HG03571 (cell line): ENCODE measurements at regions not wholly inside any gene's neighbourhood (a gene's known extent, or its start where the extent isn't known, plus 50 kb on each side); places are given as distances from the start of the nearest gene placed in this dataset.
"Not testable (repeated sequence)": the region's sequence is repeated elsewhere in the genome, so short reads cannot be mapped to it uniquely, and the experiment has no call there.

Source experiments
- ATAC-seq: cut with Tn5 transposase; IDR thresholded peaks from one replicate; pipeline ENCODE4 v1.9.1; 2021; ENCODE audit not compliant: unreplicated experiment

GRCh38 chr1:30533796-30534550 is 189.4 kb downstream of the MATN1 start:
- ATAC-seq: no peak

- ATAC-seq: no peak
Measured at GRCh38 chr1:30533141-30533540, 190.2 kb downstream of the MATN1 start.

DNA sequence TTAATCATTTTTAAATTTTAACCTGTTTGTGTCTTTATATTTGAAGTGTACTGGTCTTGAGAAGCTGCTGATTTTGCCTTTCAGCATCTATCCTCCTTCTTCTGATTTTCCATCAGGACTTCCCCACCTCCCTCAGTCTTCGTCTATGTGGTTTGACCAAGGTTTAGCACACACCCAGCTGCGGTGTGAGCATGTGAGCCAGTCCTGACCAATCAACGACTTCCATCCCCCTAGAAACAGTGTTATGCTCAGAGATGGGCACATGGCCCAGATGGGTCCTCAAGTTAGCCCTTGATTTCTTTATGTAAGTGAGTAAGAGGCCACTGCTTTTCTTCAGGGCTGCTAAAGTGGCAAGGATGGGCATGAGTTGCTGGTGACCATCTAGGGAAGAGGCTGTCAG is 190.8 kb downstream of the MATN1 start:
- no peak for ATAC-seq

- ATAC-seq: no peak
Measured at GRCh38 chr1:30527511-30528140, 195.8 kb downstream of the MATN1 start.

DNA sequence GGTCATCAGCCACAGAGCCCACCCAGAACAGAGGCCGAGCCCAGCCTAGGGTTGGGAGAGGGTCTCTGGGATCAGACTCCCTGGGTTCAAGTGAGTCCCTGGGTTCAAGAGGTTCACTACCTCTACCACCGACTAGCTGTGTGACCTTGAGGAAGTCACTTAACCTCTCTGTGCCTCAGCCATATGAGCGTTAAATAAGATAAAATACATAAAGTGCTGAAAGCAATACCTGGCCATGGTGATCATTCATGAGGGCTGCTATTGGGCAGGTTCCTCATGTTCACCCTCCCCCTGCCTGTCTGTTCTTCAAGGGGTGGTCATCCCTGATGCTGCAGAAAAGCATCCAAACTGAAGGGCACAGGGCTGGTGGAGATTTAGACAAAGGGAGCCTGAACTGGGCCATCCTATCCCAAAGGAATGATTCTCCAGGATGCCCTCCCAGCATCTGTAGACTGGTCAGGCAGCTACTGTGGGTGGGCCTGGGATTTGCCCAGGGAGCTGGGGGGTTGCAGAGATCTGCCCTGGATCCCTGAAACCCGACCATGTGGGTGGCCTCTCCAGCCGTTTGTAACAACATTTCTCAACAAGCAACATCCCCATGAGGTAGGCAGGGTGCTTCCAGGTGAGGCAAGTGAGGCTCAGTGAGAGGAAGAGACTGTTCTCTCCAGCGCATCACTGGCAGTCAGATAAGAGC is 196.6 kb downstream of the MATN1 start:
- ATAC-seq: no peak

- ATAC-seq: no peak
Measured at GRCh38 chr1:30525971-30526651, 197.3 kb downstream of the MATN1 start.

DNA sequence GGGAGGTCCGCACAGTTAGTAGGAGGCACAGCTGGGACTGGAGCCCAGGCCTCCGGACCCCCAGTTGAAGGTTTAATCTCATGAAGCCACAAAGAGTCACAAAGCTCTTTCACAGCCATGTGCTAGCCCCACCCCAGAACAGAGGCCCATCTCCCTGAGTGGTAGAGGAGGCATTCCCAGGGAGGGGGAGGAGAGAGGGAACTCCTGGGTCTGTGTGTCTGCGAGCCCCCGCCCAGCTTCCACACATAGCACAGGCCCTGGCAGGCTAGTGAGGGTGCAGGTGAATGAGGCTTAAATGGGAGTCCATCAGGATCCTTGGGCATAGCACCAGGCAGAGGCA is 197.8 kb downstream of the MATN1 start:
- ATAC-seq: no peak

- ATAC-seq: no peak
Measured at GRCh38 chr1:30524840-30525617, 198.4 kb downstream of the MATN1 start.

DNA sequence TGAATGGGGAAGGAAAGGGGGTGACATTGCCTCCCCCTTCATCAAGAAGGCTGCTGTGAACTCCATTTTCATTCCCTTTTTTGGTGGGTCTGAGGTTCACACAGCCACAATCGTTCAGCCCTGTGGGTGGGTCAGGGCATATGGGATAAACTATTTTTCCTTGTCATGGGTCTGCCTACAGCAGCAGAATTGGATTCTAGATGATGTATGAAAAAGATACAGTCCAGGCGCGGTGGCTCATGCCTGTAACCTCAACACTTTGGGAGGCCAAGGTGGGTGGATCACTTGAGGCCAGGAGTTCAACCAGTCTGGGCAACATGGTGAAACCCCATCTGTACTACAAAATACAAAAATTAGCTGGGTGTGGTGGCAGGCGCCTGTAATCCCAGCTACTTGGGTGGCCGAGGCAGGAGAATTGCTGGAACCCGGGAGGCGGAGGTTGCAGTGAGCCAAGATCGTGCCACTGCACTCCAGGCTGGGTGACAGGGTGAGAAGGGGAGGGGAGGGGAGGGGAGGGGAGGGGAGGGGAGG is 199.3 kb downstream of the MATN1 start:
- not testable (repeated sequence) for ATAC-seq

DNA sequence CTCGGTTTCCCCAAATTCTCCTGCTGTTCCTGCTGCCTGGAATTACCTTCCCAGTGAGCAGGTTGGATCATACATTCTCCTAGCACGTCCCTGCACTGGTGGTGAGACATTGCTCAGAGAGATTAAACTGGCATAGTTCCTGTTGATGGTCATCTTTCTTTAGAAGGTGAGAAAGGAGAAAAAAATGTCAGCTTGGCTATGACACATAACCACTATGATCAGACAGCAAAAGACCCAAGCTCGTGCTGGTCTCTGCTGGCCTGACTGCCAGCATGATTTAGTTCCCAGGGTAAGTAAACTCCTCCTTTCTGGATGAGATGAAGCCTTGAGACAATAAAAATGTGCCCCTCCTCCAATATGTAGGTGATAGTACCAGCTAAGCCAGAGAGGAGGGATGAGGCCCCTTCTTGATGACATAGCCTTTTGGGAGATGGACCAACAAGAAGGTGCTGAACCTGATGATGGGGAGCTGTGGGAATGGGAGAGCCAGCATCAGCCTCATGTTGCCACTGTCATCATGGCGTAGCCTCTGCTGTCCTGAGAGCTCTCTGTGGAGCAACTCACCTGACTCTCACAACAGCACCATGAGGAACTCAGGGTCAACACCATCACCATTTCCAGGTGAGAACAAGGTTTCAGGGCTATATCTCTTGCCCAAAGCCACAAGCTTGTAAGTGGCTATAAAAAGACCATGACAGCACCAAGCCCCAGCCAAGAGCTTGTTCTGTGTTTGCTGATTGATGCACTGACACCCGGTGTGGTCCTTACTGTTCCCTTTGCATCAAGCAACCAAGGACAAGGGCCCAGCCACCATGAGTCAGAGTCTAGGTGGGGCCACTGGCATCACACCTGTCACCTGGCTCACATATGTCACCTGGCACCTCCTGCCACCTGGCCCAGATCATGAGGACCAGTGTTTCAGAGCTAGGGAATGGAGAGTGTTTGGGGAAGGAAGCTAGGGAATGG is 200.0 kb downstream of the MATN1 start:
- ATAC-seq: no peak

DNA sequence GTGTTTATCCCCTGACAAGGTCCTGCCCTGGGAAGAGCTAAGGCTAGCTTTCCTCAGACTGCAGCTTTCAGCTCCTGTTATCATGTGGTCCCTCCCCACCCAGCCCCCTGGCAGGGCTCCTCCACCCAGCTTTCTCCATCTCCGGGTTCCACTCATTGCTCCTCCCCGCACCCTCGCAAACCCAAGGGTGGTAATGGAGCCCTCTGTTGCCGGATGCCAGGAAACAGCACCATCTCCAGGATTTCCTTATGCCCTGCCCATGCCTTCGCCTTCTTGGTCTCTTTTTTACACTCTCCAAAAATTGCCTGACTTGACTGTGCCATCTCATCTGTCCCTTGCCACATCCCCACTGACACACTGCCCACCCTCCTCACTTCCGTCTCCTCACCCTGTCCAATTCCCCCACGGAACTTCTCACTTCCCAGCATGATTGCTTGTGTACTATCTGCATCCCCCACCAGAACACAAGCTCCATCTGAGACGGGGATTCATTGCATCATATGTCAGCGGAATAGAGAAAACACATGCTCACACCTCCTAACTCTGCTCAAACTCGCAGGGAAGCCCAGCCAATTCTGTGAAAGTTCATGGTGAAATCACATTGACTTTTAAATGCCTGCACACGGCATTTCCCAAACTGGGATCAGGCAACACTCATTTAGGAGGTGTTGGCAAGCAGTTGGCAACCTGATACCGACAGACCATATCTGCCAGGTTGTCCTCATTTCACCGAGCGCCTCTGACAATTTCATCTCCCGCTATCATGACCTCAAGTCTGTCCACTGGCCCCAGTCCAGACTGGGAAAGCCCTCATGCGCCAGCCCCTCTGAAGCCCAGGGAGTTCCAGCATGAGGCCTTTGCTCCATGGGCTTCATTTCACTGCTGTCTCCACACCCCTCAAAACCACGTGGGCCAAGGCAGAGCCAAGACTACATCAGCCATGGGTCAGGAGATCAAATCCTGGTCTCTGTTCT is 201.1 kb downstream of the MATN1 start:
- no peak for ATAC-seq

DNA sequence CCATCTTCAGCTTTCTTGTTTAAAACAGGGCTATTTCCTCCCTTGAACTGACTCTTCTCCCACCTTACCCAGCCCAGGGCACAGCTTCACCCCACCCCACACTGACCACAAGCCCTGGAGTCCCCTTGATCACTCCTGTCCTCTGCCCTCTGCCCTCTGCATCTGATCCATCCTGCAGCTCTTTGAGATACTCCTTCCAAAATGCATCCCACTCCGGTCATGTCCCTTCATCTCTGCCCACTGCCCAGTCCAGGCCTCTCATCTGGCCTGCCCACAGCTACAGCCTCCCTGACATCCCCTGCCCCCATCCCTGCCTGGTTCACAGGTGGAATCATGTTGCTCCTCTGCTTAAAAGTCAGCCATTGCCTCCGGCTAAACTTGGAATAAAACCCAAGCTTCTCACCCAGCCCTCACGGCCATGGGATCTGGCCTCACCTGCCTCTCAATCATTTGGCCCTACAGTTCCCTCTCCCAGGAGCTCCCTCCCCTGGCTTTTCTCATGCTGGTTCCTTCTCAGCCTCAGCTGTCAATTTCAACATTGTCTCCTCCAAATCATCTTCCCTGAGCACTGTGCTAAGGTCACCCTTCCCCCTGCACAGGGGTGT is 202.0 kb downstream of the MATN1 start:
- ATAC-seq: no peak

DNA sequence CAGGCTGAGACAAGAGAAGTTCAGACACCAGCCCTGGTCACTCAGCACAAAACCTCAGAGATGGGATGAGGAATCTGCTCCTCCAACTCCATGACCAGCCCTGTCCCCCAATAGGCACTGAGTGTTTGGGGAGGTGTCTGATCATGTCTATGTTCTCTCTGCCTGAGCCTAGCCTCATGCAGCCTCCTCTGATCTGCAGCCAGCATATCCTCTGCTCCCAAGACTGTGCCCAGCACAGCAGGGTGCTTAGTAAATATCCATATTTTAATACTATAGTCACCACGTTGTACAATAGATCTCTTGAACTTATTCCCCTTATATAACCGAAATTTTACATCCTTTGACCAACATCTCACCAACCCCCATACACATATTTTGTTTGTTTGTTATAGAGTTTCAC is 202.9 kb downstream of the MATN1 start:
- no peak for ATAC-seq

- no peak for ATAC-seq
Measured at GRCh38 chr1:30519201-30519763, 204.1 kb downstream of the MATN1 start.

GRCh38 chr1:30518696-30519095 is 204.7 kb downstream of the MATN1 start:
- no peak for ATAC-seq

GRCh38 chr1:30518186-30518585 is 205.2 kb downstream of the MATN1 start:
- ATAC-seq: no peak

DNA sequence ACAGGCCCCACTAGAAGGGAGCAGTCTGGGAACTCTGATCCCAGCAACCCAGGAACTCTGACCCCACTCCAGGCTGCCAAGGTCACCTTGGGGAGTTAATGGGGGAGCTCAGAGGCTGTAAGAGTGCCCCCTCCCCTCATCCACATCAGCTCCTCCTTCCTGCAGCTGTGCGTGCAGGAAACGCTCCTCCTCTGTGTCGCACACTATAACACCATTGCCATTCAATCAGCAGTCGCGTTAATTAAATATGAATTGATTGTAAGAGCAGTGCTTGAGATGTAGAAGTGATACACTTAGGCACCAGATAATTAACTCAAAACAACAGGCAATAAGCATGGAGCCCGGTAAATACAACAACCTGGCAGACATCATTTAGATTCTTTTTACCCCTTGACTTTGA is 205.7 kb downstream of the MATN1 start:
- not testable (repeated sequence) for ATAC-seq

DNA sequence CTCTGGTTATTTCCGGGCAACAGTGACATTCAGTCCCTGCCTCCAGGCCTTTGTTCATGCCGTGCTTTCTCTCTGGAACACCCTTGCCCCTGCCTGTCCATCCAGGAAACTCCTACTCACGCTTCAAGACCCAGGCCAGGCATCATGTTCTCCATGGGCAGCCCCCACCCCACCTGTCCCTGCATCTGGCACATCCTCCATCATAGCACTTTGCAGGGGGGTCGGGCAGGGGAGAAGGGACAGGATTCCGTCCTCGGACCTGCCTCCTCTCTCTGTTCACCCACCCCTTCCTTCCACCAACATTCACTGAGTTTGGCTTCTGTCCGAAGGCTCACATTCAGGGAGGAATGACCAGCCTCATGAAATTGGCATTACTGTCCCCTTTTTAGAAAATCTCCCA is 206.1 kb downstream of the MATN1 start:
- not testable (repeated sequence) for ATAC-seq
